ENCODE measurements at regions not wholly inside any gene's neighbourhood (a gene's known extent, or its start where the extent isn't known, plus 50 kb on each side); places are given as distances from the start of the nearest gene placed in this dataset.
A peak's percentile ranks its signal among the peaks of the same experiment; 100 is the strongest.

GRCh38 chr16:51762081-51762996, 611.3 kb upstream of the SALL1 start:
- H3K27me3 ChIP-seq = no peaks in the 10 kb centered on the region
- no peaks in the 10 kb centered on the region for H3K36me3 ChIP-seq
- H3K4me3 ChIP-seq = no peak overlapping the region
- TF ChIP-seq CTCF (IDR thresholded peaks at IDR 0.05) = peak; percentile 73 to 87
- DNase-seq (ENCODE audit: low spot score) = peak; percentile 62
- no peaks in the 10 kb centered on the region for H3K9me3 ChIP-seq
- H3K4me1 ChIP-seq = peaks cover 0 to 4% of the 10 kb centered on the region in 2 donors
- H3K27ac ChIP-seq = no peak overlapping the region

GRCh38 chr16:51761001-51761400, 609.9 kb upstream of the SALL1 start:
- no peak for DNase-seq (ENCODE audit: low spot score)
- TF ChIP-seq CTCF (IDR thresholded peaks at IDR 0.05) = no peak
- H3K27me3 ChIP-seq = no peaks in the 10 kb centered on the region
- no peaks in the 10 kb centered on the region for H3K9me3 ChIP-seq
- H3K4me1 ChIP-seq = peaks cover 0 to 4% of the 10 kb centered on the region in 2 donors
- H3K36me3 ChIP-seq = no peaks in the 10 kb centered on the region
- H3K27ac ChIP-seq = no peak overlapping the region
- no peak overlapping the region for H3K4me3 ChIP-seq

GRCh38 chr16:51759999-51760398, 608.9 kb upstream of the SALL1 start:
- Histone ChIP-seq H3K27me3 (no peaks in the 10 kb centered on the region), H3K36me3 (no peaks in the 10 kb centered on the region), H3K4me1 (peaks cover 0 to 4% of the 10 kb centered on the region in 2 donors), H3K4me3 (no peak overlapping the region), H3K27ac (no peak overlapping the region), H3K9me3 (no peaks in the 10 kb centered on the region)
- no peak for TF ChIP-seq CTCF (IDR thresholded peaks at IDR 0.05)
- DNase-seq (ENCODE audit: low spot score) = no peak

- Histone ChIP-seq H3K4me1 (peaks cover 0 to 4% of the 10 kb centered on the region in 2 donors), H3K4me3 (no peak overlapping the region), H3K27ac (no peak overlapping the region), H3K9me3 (no peaks in the 10 kb centered on the region), H3K36me3 (no peaks in the 10 kb centered on the region), H3K27me3 (no peaks in the 10 kb centered on the region)
- no peak for TF ChIP-seq CTCF (IDR thresholded peaks at IDR 0.05)
- DNase-seq (ENCODE audit: low spot score) = no peak
Measured at GRCh38 chr16:51759329-51759728, 608.3 kb upstream of the SALL1 start.

GRCh38 chr16:51757921-51758479, 606.9 kb upstream of the SALL1 start:
- no peak for TF ChIP-seq CTCF (IDR thresholded peaks at IDR 0.05)
- Histone ChIP-seq H3K36me3 (no peaks in the 10 kb centered on the region), H3K27ac (no peak overlapping the region), H3K4me3 (no peak overlapping the region), H3K9me3 (no peaks in the 10 kb centered on the region), H3K4me1 (peaks cover 0 to 4% of the 10 kb centered on the region in 2 donors), H3K27me3 (no peaks in the 10 kb centered on the region)
- no peak for DNase-seq (ENCODE audit: low spot score)
